ENCODE measurements at regions not wholly inside any gene's neighbourhood (a gene's known extent, or its start where the extent isn't known, plus 50 kb on each side); places are given as distances from the start of the nearest gene placed in this dataset.

- no peak for ATAC-seq
- TF ChIP-seq PATZ1 (CRISPR knock-in tag; IDR thresholded peaks at IDR 0.05; ENCODE audit: borderline replicate concordance) (no peak), ZNF8 (CRISPR knock-in tag; IDR thresholded peaks at IDR 0.05) (no peak), ARNTL (CRISPR knock-in tag; IDR thresholded peaks at IDR 0.05; ENCODE audit: borderline replicate concordance, low read depth) (no peak), BACH2 (CRISPR knock-in tag; IDR thresholded peaks at IDR 0.05; ENCODE audit: borderline replicate concordance) (no peak), TOX (CRISPR knock-in tag; IDR thresholded peaks at IDR 0.05; ENCODE audit: borderline replicate concordance) (no peak), ZC3H10 (CRISPR knock-in tag; IDR thresholded peaks at IDR 0.05) (no peak), TCF4 (CRISPR knock-in tag; IDR thresholded peaks at IDR 0.05; ENCODE audit: borderline replicate concordance) (no peak), OSR1 (CRISPR knock-in tag; IDR thresholded peaks at IDR 0.05) (no peak), ZNF70 (CRISPR knock-in tag; IDR thresholded peaks at IDR 0.05) (no peak), PPARA (CRISPR knock-in tag; IDR thresholded peaks at IDR 0.05; ENCODE audit: borderline replicate concordance) (no peak)
Observed at GRCh38 chr4:31964685-31965084, 1244.5 kb downstream of the PCDH7 start.

- no peak for TF ChIP-seq PATZ1 (CRISPR knock-in tag; IDR thresholded peaks at IDR 0.05; ENCODE audit: borderline replicate concordance)
- TF ChIP-seq ZFP30 (CRISPR knock-in tag; IDR thresholded peaks at IDR 0.05): no peak
- no peak for TF ChIP-seq GLIS3 (CRISPR knock-in tag; IDR thresholded peaks at IDR 0.05)
- no peak for TF ChIP-seq POU6F1 (CRISPR knock-in tag; IDR thresholded peaks at IDR 0.05; ENCODE audit: borderline replicate concordance, low read depth)
- no peak for TF ChIP-seq CSDC2 (CRISPR knock-in tag; IDR thresholded peaks at IDR 0.05)
- no peak for TF ChIP-seq ISL1 (CRISPR knock-in tag; IDR thresholded peaks at IDR 0.05)
- TF ChIP-seq TOX (CRISPR knock-in tag; IDR thresholded peaks at IDR 0.05; ENCODE audit: borderline replicate concordance): no peak
- no peak for TF ChIP-seq ZNF565 (CRISPR knock-in tag; conservative IDR thresholded peaks at IDR 0.05; ENCODE audit: low read depth)
- TF ChIP-seq PPARA (CRISPR knock-in tag; IDR thresholded peaks at IDR 0.05; ENCODE audit: borderline replicate concordance): no peak
- no peak for TF ChIP-seq ZFP3 (CRISPR knock-in tag; IDR thresholded peaks at IDR 0.05)
- TF ChIP-seq BACH2 (CRISPR knock-in tag; IDR thresholded peaks at IDR 0.05; ENCODE audit: borderline replicate concordance): no peak
- TF ChIP-seq RARB (CRISPR knock-in tag; IDR thresholded peaks at IDR 0.05): no peak
- TF ChIP-seq CSRNP3 (CRISPR knock-in tag; IDR thresholded peaks at IDR 0.05): no peak
- no peak for TF ChIP-seq ESRRG (CRISPR knock-in tag; IDR thresholded peaks at IDR 0.05)
- no peak for TF ChIP-seq TCF4 (CRISPR knock-in tag; IDR thresholded peaks at IDR 0.05; ENCODE audit: borderline replicate concordance)
- TF ChIP-seq CREB5 (CRISPR knock-in tag; IDR thresholded peaks at IDR 0.05; ENCODE audit: low read depth): no peak
- TF ChIP-seq TSHZ2 (CRISPR knock-in tag; IDR thresholded peaks at IDR 0.05): no peak
- no peak for TF ChIP-seq SNAI2 (CRISPR knock-in tag; IDR thresholded peaks at IDR 0.05)
- no peak for TF ChIP-seq ZNF8 (CRISPR knock-in tag; IDR thresholded peaks at IDR 0.05)
- TF ChIP-seq ZNF70 (CRISPR knock-in tag; IDR thresholded peaks at IDR 0.05): no peak
- no peak for ATAC-seq
Observed at GRCh38 chr4:31968842-31969241, 1248.7 kb downstream of the PCDH7 start.

Data from SK-N-SH treated with all-trans-retinoic acid at 6 μM for 48 hours (cell line).